HepG2 (cell line): ENCODE measurements at regions not wholly inside any gene's neighbourhood (a gene's known extent, or its start where the extent isn't known, plus 50 kb on each side); places are given as distances from the start of the nearest gene placed in this dataset.
A peak's percentile ranks its signal among the peaks of the same experiment; 100 is the strongest.

ENCODE experiments used
- ARID2 ChIP-seq: sonication (generic); formaldehyde crosslinking; IDR thresholded peaks from 2 replicates; pipeline ENCODE4 v1.8.1; 2022; ENCODE audit warnings: mild to moderate bottlenecking, missing genetic modification reagents, borderline replicate concordance
- CC2D1A ChIP-seq: sonication (generic); formaldehyde crosslinking; IDR thresholded peaks from 2 replicates; pipeline ENCODE4 v1.8.1; 2023; ENCODE audit warnings: mild to moderate bottlenecking, missing genetic modification reagents
- EHMT2 ChIP-seq: fragments of 200-600 bp; sonication (generic); IDR thresholded peaks from 2 replicates; pipeline ENCODE4 v1.7.0; 2017; ENCODE audit warnings: antibody characterized with exemption, low read depth, low read length, borderline replicate concordance
- IKZF1 ChIP-seq: fragments of 450-650 bp; IDR thresholded peaks from 2 replicates; pipeline ENCODE4 v1.7.1; 2016
- LCORL ChIP-seq, 2 experiments: fragments of 450-650 bp in 1 of 2; sonication (generic) in 1 of 2; formaldehyde crosslinking in 1 of 2; IDR thresholded peaks; 2 replicates each; pipeline versions ENCODE4 v1.5.0 to v1.6.1; 2017 to 2020; ENCODE audit warnings: antibody characterized with exemption in 1 of 2, missing genetic modification reagents in 1 of 2
- POGZ ChIP-seq: sonication (generic); formaldehyde crosslinking; IDR thresholded peaks from 2 replicates; pipeline ENCODE4 v1.4.0; 2020; ENCODE audit warnings: mild to moderate bottlenecking, missing genetic modification reagents
- RAD51 ChIP-seq: fragments of 450-650 bp; IDR thresholded peaks from 2 replicates; pipeline ENCODE4 v1.6.1; 2016; ENCODE audit warnings: borderline replicate concordance
- SMAD3 ChIP-seq: sonication (generic); formaldehyde crosslinking; IDR thresholded peaks from 2 replicates; pipeline ENCODE4 v1.4.0; 2020; ENCODE audit warnings: missing genetic modification reagents
- TBX2 ChIP-seq: sonication (generic); formaldehyde crosslinking; IDR thresholded peaks from 2 replicates; pipeline ENCODE4 v1.5.0; 2020; ENCODE audit warnings: missing genetic modification reagents, mild to moderate bottlenecking, borderline replicate concordance
- TOPORS ChIP-seq: sonication (generic); formaldehyde crosslinking; IDR thresholded peaks from 2 replicates; pipeline ENCODE4 v1.8.0; 2023; ENCODE audit warnings: mild to moderate bottlenecking, missing genetic modification reagents
- ZMYM2 ChIP-seq: sonication (generic); formaldehyde crosslinking; IDR thresholded peaks from 2 replicates; pipeline ENCODE4 v1.8.0; 2022; ENCODE audit warnings: mild to moderate bottlenecking, missing genetic modification reagents
- ZNF138 ChIP-seq: sonication (generic); formaldehyde crosslinking; IDR thresholded peaks from 2 replicates; pipeline ENCODE4 v1.5.0; 2020; ENCODE audit warnings: mild to moderate bottlenecking, low read depth, missing genetic modification reagents
- ZNF577 ChIP-seq: sonication (generic); formaldehyde crosslinking; IDR thresholded peaks from 2 replicates; pipeline ENCODE4 v1.4.0; 2020; ENCODE audit warnings: mild to moderate bottlenecking, low read depth, missing genetic modification reagents, borderline replicate concordance
- ZNF776 ChIP-seq: sonication (generic); formaldehyde crosslinking; IDR thresholded peaks from 2 replicates; pipeline ENCODE4 v1.4.0; 2020; ENCODE audit warnings: mild to moderate bottlenecking, missing genetic modification reagents
- ZNF883 ChIP-seq: sonication (generic); formaldehyde crosslinking; IDR thresholded peaks from 2 replicates; pipeline ENCODE4 v1.5.1; 2020; ENCODE audit warnings: mild to moderate bottlenecking, missing genetic modification reagents; ENCODE audit errors: not compliant biosample characterization
- TF ChIP-seq, protein P1 (sequence below): sonication (generic); formaldehyde crosslinking; IDR thresholded peaks from 2 replicates; pipeline ENCODE4 v1.8.0; 2022; ENCODE audit warnings: mild to moderate bottlenecking, missing genetic modification reagents; ENCODE audit not compliant: insufficient replicate concordance
- TF ChIP-seq, protein P2 (sequence below): sonication (generic); formaldehyde crosslinking; IDR thresholded peaks from 2 replicates; pipeline ENCODE4 v1.9.0; 2021; ENCODE audit warnings: missing genetic modification reagents, borderline replicate concordance
- TF ChIP-seq, protein P3 (sequence below): IDR thresholded peaks from 2 replicates; pipeline ENCODE4 v1.6.1; 2016; ENCODE audit warnings: mild to moderate bottlenecking
- TF ChIP-seq, protein P4 (sequence below): sonication (generic); formaldehyde crosslinking; IDR thresholded peaks from 2 replicates; pipeline ENCODE4 v1.4.0; 2020; ENCODE audit warnings: missing genetic modification reagents, borderline replicate concordance

DNA sequence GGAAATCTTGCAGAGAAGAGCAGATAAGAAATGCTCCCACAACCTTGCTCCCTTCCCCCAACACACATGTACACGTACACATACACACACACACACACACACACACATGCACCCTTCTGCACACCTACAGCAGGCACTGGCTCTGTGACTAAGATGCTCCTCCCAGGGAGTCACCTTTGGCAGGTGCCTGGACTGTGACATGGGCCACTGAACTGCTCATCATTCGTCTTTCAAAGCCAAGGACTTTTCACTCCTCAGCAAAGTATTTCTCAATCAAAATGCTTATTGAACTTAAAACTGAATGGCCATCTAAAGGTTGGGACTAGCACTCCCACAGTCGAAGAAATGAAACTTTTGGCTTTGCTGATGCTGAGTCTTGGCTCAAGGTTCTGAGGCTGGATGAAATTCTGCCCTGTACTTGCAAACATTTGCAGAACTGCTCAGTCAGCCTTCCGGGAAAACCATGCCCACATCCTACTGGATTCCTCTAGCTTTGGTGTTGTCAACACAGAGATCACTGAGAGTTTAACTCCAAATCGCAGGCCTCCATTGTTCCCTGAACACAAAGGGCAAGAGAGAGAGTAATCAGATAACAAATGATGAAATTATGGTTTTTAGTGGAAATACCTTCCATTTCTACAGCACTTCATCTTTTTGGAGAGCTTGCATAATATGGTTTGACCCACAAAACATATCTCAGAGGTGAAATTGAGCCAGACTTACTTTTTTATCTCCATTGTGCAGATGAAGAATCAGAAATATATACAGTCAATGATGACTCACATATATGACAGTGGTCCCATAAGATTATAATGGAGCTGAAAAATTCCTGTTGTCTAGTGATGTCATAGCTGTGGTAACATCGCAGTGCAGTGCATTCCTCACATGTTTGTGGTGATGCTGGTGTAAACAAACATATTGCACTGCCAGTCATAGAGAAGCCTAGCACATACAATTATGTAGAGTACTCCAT, 72.4 kb upstream of the BCAR3 start (continued):
- TF ChIP-seq, protein P1, sequence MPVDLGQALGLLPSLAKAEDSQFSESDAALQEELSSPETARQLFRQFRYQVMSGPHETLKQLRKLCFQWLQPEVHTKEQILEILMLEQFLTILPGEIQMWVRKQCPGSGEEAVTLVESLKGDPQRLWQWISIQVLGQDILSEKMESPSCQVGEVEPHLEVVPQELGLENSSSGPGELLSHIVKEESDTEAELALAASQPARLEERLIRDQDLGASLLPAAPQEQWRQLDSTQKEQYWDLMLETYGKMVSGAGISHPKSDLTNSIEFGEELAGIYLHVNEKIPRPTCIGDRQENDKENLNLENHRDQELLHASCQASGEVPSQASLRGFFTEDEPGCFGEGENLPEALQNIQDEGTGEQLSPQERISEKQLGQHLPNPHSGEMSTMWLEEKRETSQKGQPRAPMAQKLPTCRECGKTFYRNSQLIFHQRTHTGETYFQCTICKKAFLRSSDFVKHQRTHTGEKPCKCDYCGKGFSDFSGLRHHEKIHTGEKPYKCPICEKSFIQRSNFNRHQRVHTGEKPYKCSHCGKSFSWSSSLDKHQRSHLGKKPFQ = no peak
- TF ChIP-seq ZNF776 (no peak), ZNF138 (no peak), CC2D1A (CRISPR knock-in tag) (no peak), EHMT2 (no peak), IKZF1 (no peak), ZMYM2 (CRISPR knock-in tag) (no peak), ARID2 (CRISPR knock-in tag) (no peak), ZNF577 (CRISPR knock-in tag) (no peak), POGZ (CRISPR knock-in tag) (0 out of 2 replicates have a peak, but pooled peaks have one; percentile 22), TOPORS (CRISPR knock-in tag) (no peak), SMAD3 (CRISPR knock-in tag) (0 out of 2 replicates have a peak, but pooled peaks have one; percentile 37), ZNF883 (CRISPR knock-in tag) (no peak), TBX2 (CRISPR knock-in tag) (0 out of 2 replicates have a peak, but pooled peaks have one; percentile 15), RAD51 (no peak), LCORL (IDR thresholded peaks at IDR 0.05) (no peak), LCORL (CRISPR knock-in tag; IDR thresholded peaks at IDR 0.05) (peak; percentile 62; the same call in 1 of the 2 replicates)
- TF ChIP-seq, protein P2, sequence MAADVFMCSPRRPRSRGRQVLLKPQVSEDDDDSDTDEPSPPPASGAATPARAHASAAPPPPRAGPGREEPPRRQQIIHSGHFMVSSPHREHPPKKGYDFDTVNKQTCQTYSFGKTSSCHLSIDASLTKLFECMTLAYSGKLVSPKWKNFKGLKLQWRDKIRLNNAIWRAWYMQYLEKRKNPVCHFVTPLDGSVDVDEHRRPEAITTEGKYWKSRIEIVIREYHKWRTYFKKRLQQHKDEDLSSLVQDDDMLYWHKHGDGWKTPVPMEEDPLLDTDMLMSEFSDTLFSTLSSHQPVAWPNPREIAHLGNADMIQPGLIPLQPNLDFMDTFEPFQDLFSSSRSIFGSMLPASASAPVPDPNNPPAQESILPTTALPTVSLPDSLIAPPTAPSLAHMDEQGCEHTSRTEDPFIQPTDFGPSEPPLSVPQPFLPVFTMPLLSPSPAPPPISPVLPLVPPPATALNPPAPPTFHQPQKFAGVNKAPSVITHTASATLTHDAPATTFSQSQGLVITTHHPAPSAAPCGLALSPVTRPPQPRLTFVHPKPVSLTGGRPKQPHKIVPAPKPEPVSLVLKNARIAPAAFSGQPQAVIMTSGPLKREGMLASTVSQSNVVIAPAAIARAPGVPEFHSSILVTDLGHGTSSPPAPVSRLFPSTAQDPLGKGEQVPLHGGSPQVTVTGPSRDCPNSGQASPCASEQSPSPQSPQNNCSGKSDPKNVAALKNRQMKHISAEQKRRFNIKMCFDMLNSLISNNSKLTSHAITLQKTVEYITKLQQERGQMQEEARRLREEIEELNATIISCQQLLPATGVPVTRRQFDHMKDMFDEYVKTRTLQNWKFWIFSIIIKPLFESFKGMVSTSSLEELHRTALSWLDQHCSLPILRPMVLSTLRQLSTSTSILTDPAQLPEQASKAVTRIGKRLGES = no peak
- TF ChIP-seq, protein P3, sequence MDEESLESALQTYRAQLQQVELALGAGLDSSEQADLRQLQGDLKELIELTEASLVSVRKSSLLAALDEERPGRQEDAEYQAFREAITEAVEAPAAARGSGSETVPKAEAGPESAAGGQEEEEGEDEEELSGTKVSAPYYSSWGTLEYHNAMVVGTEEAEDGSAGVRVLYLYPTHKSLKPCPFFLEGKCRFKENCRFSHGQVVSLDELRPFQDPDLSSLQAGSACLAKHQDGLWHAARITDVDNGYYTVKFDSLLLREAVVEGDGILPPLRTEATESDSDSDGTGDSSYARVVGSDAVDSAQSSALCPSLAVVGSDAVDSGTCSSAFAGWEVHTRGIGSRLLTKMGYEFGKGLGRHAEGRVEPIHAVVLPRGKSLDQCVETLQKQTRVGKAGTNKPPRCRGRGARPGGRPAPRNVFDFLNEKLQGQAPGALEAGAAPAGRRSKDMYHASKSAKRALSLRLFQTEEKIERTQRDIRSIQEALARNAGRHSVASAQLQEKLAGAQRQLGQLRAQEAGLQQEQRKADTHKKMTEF (CRISPR knock-in tag) = peak; percentile 46; the same call in 1 of the 2 replicates
- TF ChIP-seq, protein P4, sequence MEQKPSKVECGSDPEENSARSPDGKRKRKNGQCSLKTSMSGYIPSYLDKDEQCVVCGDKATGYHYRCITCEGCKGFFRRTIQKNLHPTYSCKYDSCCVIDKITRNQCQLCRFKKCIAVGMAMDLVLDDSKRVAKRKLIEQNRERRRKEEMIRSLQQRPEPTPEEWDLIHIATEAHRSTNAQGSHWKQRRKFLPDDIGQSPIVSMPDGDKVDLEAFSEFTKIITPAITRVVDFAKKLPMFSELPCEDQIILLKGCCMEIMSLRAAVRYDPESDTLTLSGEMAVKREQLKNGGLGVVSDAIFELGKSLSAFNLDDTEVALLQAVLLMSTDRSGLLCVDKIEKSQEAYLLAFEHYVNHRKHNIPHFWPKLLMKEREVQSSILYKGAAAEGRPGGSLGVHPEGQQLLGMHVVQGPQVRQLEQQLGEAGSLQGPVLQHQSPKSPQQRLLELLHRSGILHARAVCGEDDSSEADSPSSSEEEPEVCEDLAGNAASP (CRISPR knock-in tag) = 0 out of 2 replicates have a peak, but pooled peaks have one; percentile 12
